ENCODE measurements at regions not wholly inside any gene's neighbourhood (a gene's known extent, or its start where the extent isn't known, plus 50 kb on each side); places are given as distances from the start of the nearest gene placed in this dataset.

DNA sequence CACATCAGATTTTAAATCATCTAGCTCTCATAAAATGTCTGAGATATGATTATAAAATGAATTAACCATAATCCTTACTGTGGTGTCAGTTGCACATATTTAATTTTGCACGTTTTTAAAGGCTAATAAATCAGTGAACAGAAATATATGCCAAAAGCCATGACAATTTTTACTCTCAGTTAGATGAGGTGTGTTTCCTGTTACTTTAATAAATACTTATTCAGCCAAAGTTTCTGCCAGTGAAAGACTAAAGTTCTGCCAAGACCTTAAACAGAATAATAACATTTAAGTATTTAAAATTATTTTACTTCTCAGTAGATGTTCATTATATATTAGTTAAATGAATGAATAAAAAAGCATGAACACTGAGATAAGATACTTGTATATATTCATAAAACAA lies 1150.1 kb downstream of the NAALADL2 start:
- H3K79me2 ChIP-seq (ENCODE audit: insufficient read depth, low read length): no peaks in the 10 kb centered on the region
- no peaks in the 10 kb centered on the region for H3K9me3 ChIP-seq (ENCODE audit: control insufficient read depth, low read depth, low read length)
- H3K9me3 Mint-ChIP-seq: no peaks in the 10 kb centered on the region
- H3K4me2 ChIP-seq (ENCODE audit: insufficient read depth, insufficient read length, low read length): no peak overlapping the region
- H2BK20ac ChIP-seq (ENCODE audit: low read depth, low read length, poor library complexity, severe bottlenecking): no peak overlapping the region
- no peak overlapping the region for H3K18ac ChIP-seq (ENCODE audit: insufficient read length, low read depth, low read length)
- H3K9ac ChIP-seq (ENCODE audit: extremely low read depth, insufficient read length, low read length): no peak overlapping the region
- H3T11ph ChIP-seq (ENCODE audit: low read length): no peak overlapping the region
- H2AFZ ChIP-seq (ENCODE audit: low read length): no peak overlapping the region
- H3K4ac ChIP-seq (ENCODE audit: low read depth, low read length): no peak overlapping the region
- H3K4me3 Mint-ChIP-seq: no peak overlapping the region
- WGBS (ENCODE audit: extremely low coverage, insufficient read length, low lambda C conversion rate): no CpG with 5 or more reads among the region's 1 CpG
- H4K8ac ChIP-seq (replicated peaks; ENCODE audit: insufficient read length, low read depth, low read length): no peak overlapping the region
- H3K56ac ChIP-seq (ENCODE audit: insufficient read length, low read depth, low read length): no peak overlapping the region
- no peak overlapping the region for H2BK5ac ChIP-seq (ENCODE audit: insufficient read length, low read length)
- H3K23me2 ChIP-seq (ENCODE audit: insufficient read length, low read depth, low read length, poor library complexity, severe bottlenecking): no peaks in the 10 kb centered on the region
- no peaks in the 10 kb centered on the region for H3K4me1 ChIP-seq (ENCODE audit: insufficient read depth, low read length)
- H3K14ac ChIP-seq (ENCODE audit: insufficient read depth, low read length): no peak overlapping the region
- no peak overlapping the region for H4K5ac ChIP-seq (ENCODE audit: insufficient read length, low read depth, low read length)
- peaks cover 14 to 19% of the 10 kb centered on the region in 2 experiments for H3K4me1 Mint-ChIP-seq
- no peaks in the 10 kb centered on the region for H3K79me1 ChIP-seq (ENCODE audit: insufficient read depth, low read depth, low read length, poor library complexity, severe bottlenecking)
- H4K20me1 ChIP-seq (ENCODE audit: control insufficient read depth, insufficient read depth, insufficient read length): no peaks in the 10 kb centered on the region
- DNase-seq: no peak
- no peak overlapping the region for H2BK12ac ChIP-seq (ENCODE audit: insufficient read length, low read depth, low read length)
- no peak overlapping the region for H2BK15ac ChIP-seq (ENCODE audit: low read depth, low read length)
- H3K27ac Mint-ChIP-seq: no peak overlapping the region
- no peak overlapping the region for H2AK5ac ChIP-seq (ENCODE audit: insufficient read length, low read length)
- H3K27me3 Mint-ChIP-seq (ENCODE audit: low read depth): no peaks in the 10 kb centered on the region
- H3K36me3 Mint-ChIP-seq (ENCODE audit: insufficient read depth in 1 of 3, low read depth in 3 of 3): no peaks in the 10 kb centered on the region
- TF ChIP-seq CTCF (conservative IDR thresholded peaks at IDR 0.05): no peak
- no peak overlapping the region for H3K27ac ChIP-seq (ENCODE audit: insufficient read length, low read depth, low read length)
- no peaks in the 10 kb centered on the region for H3K27me3 ChIP-seq (ENCODE audit: insufficient read depth, low read length)
- H2BK120ac ChIP-seq (ENCODE audit: low read depth, low read length, poor library complexity, severe bottlenecking): no peak overlapping the region
- H4K91ac ChIP-seq (ENCODE audit: insufficient read length, low read depth, low read length): no peak overlapping the region
- no peak overlapping the region for H3K23ac ChIP-seq (ENCODE audit: insufficient read length, low read depth, low read length)

All from H9 (cell line).